K562 (cell line): ENCODE measurements at regions not wholly inside any gene's neighbourhood (a gene's known extent, or its start where the extent isn't known, plus 50 kb on each side); places are given as distances from the start of the nearest gene placed in this dataset.

ENCODE experiments used
- ATAC-seq: fragments of 200-7000 bp; cut with Tn5 transposase; 3 replicates; pipeline ENCODE4 v1.9.1; 2020; ENCODE audit warnings: moderate library complexity
- BruUV-seq: library from RNA; stranded (reverse); fragments of 400-500 nt; replicated peaks from 2 replicates; lab custom pipeline; 2021; lab: Mats Ljungman, UMichigan
- CTCF ChIA-PET: fragments of 300-600 bp; formaldehyde crosslinking; extraction: SDS; loops from one replicate; lab custom pipeline; 2021; ENCODE audit warnings: low intra/inter-chr PET ratio; lab: Yijun Ruan, JAX
- POLR2A ChIA-PET: fragments of 300-600, 350-650 bp; sonication (Branson Sonifier 250); formaldehyde crosslinking; extraction: SDS; loops from one replicate; lab custom pipeline; 2021; ENCODE audit warnings: antibody characterized with exemption, inconsistent platforms; lab: Yijun Ruan, JAX
- DNase-seq, 4 experiments: peaks; one replicate each; pipeline versions ENCODE4 v3.0.0 to v3.0.0-alpha.2; 2011 to 2018; ENCODE audit warnings: low spot score in 3 of 4, mixed read lengths in 3 of 4; ENCODE audit errors: extremely low read depth in 1 of 4
- FAIRE-seq: peaks from 2 replicates; lab custom pipeline; 2011; peaks lifted over from hg19 to GRCh38; lab: Jason Lieb, UNC
- H2AFZ ChIP-seq: 2 replicates; pipeline ENCODE4 v1.6.0; 2011; ENCODE audit warnings: low read depth, low read length, control low read depth, inconsistent platforms
- H3K27ac ChIP-seq: fragments of 200-600 bp; 3 replicates; pipeline ENCODE4 v1.8.0; 2011; ENCODE audit warnings: low read depth, mild to moderate bottlenecking, control low read depth, inconsistent platforms, low read length, moderate library complexity, mixed read lengths; ENCODE audit errors: extremely low read depth
- H3K27me3 ChIP-seq, 2 experiments: fragments of 300-600 bp in 1 of 2; 2 replicates in 1 of 2; 3 replicates in 1 of 2; pipeline versions ENCODE4 v1.6.0 to v1.8.0; 2011; ENCODE audit warnings: inconsistent platforms in 2 of 2, low read length in 2 of 2, mild to moderate bottlenecking in 1 of 2, mixed read lengths in 1 of 2, moderate library complexity in 1 of 2; ENCODE audit not compliant: control insufficient read depth in 2 of 2, insufficient read depth in 2 of 2
- H3K36me3 ChIP-seq: fragments of 300-600 bp; 3 replicates; pipeline ENCODE4 v1.8.0; 2011; ENCODE audit warnings: mild to moderate bottlenecking, low read length, inconsistent platforms; ENCODE audit not compliant: control insufficient read depth, insufficient read depth
- H3K4me1 ChIP-seq, 2 experiments: fragments of 200-600 bp in 1 of 2; replicated peaks in 1 of 2; 2 replicates in 1 of 2; 3 replicates in 1 of 2; pipeline versions ENCODE4 v1.5.1 to v1.8.0; 2011; ENCODE audit warnings: inconsistent platforms in 2 of 2, low read length in 2 of 2, mild to moderate bottlenecking in 1 of 2, mixed read lengths in 1 of 2, moderate library complexity in 1 of 2; ENCODE audit not compliant: control insufficient read depth in 2 of 2, insufficient read depth in 2 of 2
- H3K4me2 ChIP-seq: 2 replicates; pipeline ENCODE4 v1.6.1; 2011; ENCODE audit warnings: low read length, control low read depth, inconsistent platforms, mixed read lengths; ENCODE audit not compliant: insufficient read depth
- H3K4me3 ChIP-seq: fragments of 200-600 bp; sonication (generic), shearing (Covaris generic); 2 replicates; pipeline ENCODE4 v1.5.1; 2016; ENCODE audit warnings: control low read depth, inconsistent platforms
- H3K79me2 ChIP-seq: fragments of 200-600 bp; 3 replicates; pipeline ENCODE4 v1.8.0; 2011; ENCODE audit warnings: low read length, inconsistent platforms; ENCODE audit not compliant: control insufficient read depth, insufficient read depth
- H3K9ac ChIP-seq, 2 experiments: 2 replicates each; pipeline versions ENCODE4 v1.6.0 to v1.6.1; 2011; ENCODE audit warnings: low read depth in 2 of 2, low read length in 2 of 2, control low read depth in 1 of 2, inconsistent platforms in 1 of 2, mild to moderate bottlenecking in 1 of 2, mixed read lengths in 1 of 2; ENCODE audit not compliant: insufficient read depth in 1 of 2
- H3K9me1 ChIP-seq: one replicate; pipeline ENCODE4 v1.6.0; 2011; ENCODE audit warnings: inconsistent platforms, mild to moderate bottlenecking, low read length, moderate library complexity; ENCODE audit not compliant: control insufficient read depth, insufficient read depth
- H3K9me3 ChIP-seq: replicated peaks from 2 replicates; pipeline ENCODE4 v1.5.1; 2011; ENCODE audit warnings: low read depth, low read length, inconsistent platforms; ENCODE audit not compliant: control insufficient read depth, insufficient read depth
- H4K20me1 ChIP-seq: replicated peaks from 2 replicates; pipeline ENCODE4 v1.6.1; 2011; ENCODE audit warnings: low read length, inconsistent platforms, mixed read lengths; ENCODE audit not compliant: control insufficient read depth, insufficient read depth
- CXXC5 ChIP-seq: fragments of 250-450 bp; sonication (Bioruptor Pico); IDR thresholded peaks from 2 replicates; pipeline ENCODE4 v1.8.0; 2022; ENCODE audit warnings: inconsistent platforms, mild to moderate bottlenecking, moderate library complexity
- PHF21A ChIP-seq: fragments of 450-650 bp; IDR thresholded peaks from 2 replicates; pipeline ENCODE4 v1.6.1; 2017; ENCODE audit warnings: low read depth, borderline replicate concordance
- POU5F1 ChIP-seq: fragments of 150-350 bp; IDR thresholded peaks from 2 replicates; pipeline ENCODE4 v1.6.1; 2014; ENCODE audit warnings: borderline replicate concordance, low read length, low read depth, mild to moderate bottlenecking; ENCODE audit not compliant: partially characterized antibody
- THAP12 ChIP-seq: fragments of 250-450 bp; sonication (Bioruptor Pico); IDR thresholded peaks from 2 replicates; pipeline ENCODE4 v1.9.0; 2021; ENCODE audit warnings: mild to moderate bottlenecking, inconsistent platforms
- THRB ChIP-seq: fragments of 450-650 bp; formaldehyde crosslinking; conservative IDR thresholded peaks from 2 replicates; pipeline ENCODE4 v1.4.0; 2022; ENCODE audit warnings: mild to moderate bottlenecking, missing genetic modification characterization
- ZBTB34 ChIP-seq: fragments of 250-450 bp; sonication (Bioruptor Pico); IDR thresholded peaks from 2 replicates; pipeline ENCODE4 v1.8.0; 2021; ENCODE audit warnings: mild to moderate bottlenecking, moderate library complexity
- ZC3H11A ChIP-seq: IDR thresholded peaks from 2 replicates; pipeline ENCODE4 v1.6.1; 2012; ENCODE audit warnings: low read depth, low read length, improper control_type of control experiment
- ZNF212 ChIP-seq: fragments of 450-650 bp; formaldehyde crosslinking; IDR thresholded peaks from 2 replicates; pipeline ENCODE4 v1.4.0; 2020; ENCODE audit warnings: mild to moderate bottlenecking
- ZNF444 ChIP-seq: fragments of 250-450 bp; sonication (Bioruptor Pico); IDR thresholded peaks from 2 replicates; pipeline ENCODE4 v1.4.0; 2020; ENCODE audit warnings: mild to moderate bottlenecking, moderate library complexity
- ZNF511 ChIP-seq: sonication (generic); formaldehyde crosslinking; IDR thresholded peaks from 2 replicates; pipeline ENCODE4 v1.8.0; 2022; ENCODE audit warnings: mild to moderate bottlenecking, missing genetic modification reagents
- ZNF609 ChIP-seq: sonication (generic); formaldehyde crosslinking; IDR thresholded peaks from 2 replicates; pipeline ENCODE4 v1.8.1; 2023; ENCODE audit warnings: missing genetic modification reagents, mild to moderate bottlenecking, borderline replicate concordance
- ZNF830 ChIP-seq: fragments of 250-450 bp; sonication (Bioruptor Pico); IDR thresholded peaks from 2 replicates; pipeline ENCODE4 v1.5.0; 2021; ENCODE audit warnings: mild to moderate bottlenecking
- WGBS: fragments of 100-300 bp; shearing (Covaris generic); methylation state at CpG from one replicate; pipeline ENCODE4 v1.1.6; 2016; ENCODE audit warnings: low coverage, mixed read lengths; ENCODE audit not compliant: insufficient coverage; ENCODE audit errors: missing lambda C conversion rate; 5-methylcytosine and 5-hydroxymethylcytosine counted together
- in situ Hi-C: fragments of 300-500 bp; cut with MboI; formaldehyde crosslinking; loops from 4 replicates; pipeline ENCODE4 v1.15.0; 2018; ENCODE audit warnings: inconsistent platforms, mixed read lengths
- intact Hi-C: fragments of 100-400 bp; cut with micrococcal nuclease; formaldehyde crosslinking; loops from 2 replicates; pipeline ENCODE4 v1.14.2; 2022

- POLR2A ChIA-PET: no interaction called here
- CTCF ChIA-PET: no interaction called here
- WGBS: 3% methylated on average over 4 of the region's 4 CpGs
- Histone ChIP-seq H3K79me2 (no peaks in the 10 kb centered on the region), H3K27me3 (no peaks in the 10 kb centered on the region), H3K27ac (no peak overlapping the region), H3K36me3 (no peaks in the 10 kb centered on the region), H4K20me1 (no peaks in the 10 kb centered on the region), H3K4me3 (no peak overlapping the region), H3K9me1 (no peaks in the 10 kb centered on the region), H3K9ac (no peak overlapping the region), H3K4me1 (no peaks in the 10 kb centered on the region), H3K4me2 (no peak overlapping the region), H3K9me3 (no peaks in the 10 kb centered on the region), H2AFZ (no peak overlapping the region)
- ATAC-seq (no peak), DNase-seq (no peak), FAIRE-seq (no peak)
- in situ Hi-C loops: no loop called here
- BruUV-seq: no TSS peak
- intact Hi-C loops: no loop called here
- no peak for TF ChIP-seq THRB (CRISPR knock-in tag)
- no peak for TF ChIP-seq ZNF830
- TF ChIP-seq ZNF444 (CRISPR knock-in tag): no peak
- TF ChIP-seq CXXC5: no peak
- TF ChIP-seq ZNF212: no peak
- TF ChIP-seq POU5F1: no peak
- TF ChIP-seq THAP12 (CRISPR knock-in tag): no peak
- no peak for TF ChIP-seq PHF21A
- TF ChIP-seq ZBTB34 (CRISPR knock-in tag): no peak
- no peak for TF ChIP-seq ZNF511 (CRISPR knock-in tag)
- no peak for TF ChIP-seq ZC3H11A
- no peak for TF ChIP-seq ZNF609 (CRISPR knock-in tag)
These were observed 749.7 kb upstream of the SOX11 start for GRCh38 chr2:4942441-4942840.
